Omental fat pad (tissue), 3 donors: ENCODE measurements at regions not wholly inside any gene's neighbourhood (a gene's known extent, or its start where the extent isn't known, plus 50 kb on each side); places are given as distances from the start of the nearest gene placed in this dataset.

Experiments used
- ATAC-seq: fragments of 150-250 bp; one replicate; pipeline ENCODE4 v1.9.1; 2016; ENCODE audit warnings: mild to moderate bottlenecking, moderate library complexity; ENCODE audit not compliant: low FRiP score
- DNase-seq: peaks from one replicate; pipeline ENCODE4 v3.0.0-alpha.2; 2019; ENCODE audit warnings: low spot score
- TF ChIP-seq, protein P1 (sequence below), 3 donors: fragments of 450-650 bp; IDR thresholded peaks; one replicate each; pipeline ENCODE4 v1.5.1; 2016 to 2017; ENCODE audit warnings: antibody characterized with exemption in 3 of 3, mild to moderate bottlenecking in 3 of 3, moderate library complexity in 2 of 3

GRCh38 chr5:164824671-164825070 lies 1319.3 kb downstream of the MAT2B start:
- TF ChIP-seq, protein P1, sequence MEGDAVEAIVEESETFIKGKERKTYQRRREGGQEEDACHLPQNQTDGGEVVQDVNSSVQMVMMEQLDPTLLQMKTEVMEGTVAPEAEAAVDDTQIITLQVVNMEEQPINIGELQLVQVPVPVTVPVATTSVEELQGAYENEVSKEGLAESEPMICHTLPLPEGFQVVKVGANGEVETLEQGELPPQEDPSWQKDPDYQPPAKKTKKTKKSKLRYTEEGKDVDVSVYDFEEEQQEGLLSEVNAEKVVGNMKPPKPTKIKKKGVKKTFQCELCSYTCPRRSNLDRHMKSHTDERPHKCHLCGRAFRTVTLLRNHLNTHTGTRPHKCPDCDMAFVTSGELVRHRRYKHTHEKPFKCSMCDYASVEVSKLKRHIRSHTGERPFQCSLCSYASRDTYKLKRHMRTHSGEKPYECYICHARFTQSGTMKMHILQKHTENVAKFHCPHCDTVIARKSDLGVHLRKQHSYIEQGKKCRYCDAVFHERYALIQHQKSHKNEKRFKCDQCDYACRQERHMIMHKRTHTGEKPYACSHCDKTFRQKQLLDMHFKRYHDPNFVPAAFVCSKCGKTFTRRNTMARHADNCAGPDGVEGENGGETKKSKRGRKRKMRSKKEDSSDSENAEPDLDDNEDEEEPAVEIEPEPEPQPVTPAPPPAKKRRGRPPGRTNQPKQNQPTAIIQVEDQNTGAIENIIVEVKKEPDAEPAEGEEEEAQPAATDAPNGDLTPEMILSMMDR (IDR thresholded peaks at IDR 0.05), result no peak
- DNase-seq (no peak), ATAC-seq (no peak)

GRCh38 chr5:164832516-164832915 lies 1327.1 kb downstream of the MAT2B start:
- TF ChIP-seq, protein P1 (IDR thresholded peaks at IDR 0.05), result no peak
- ATAC-seq, result no peak
- no peak for DNase-seq

GRCh38 chr5:164844348-164844747 lies 1338.9 kb downstream of the MAT2B start:
- TF ChIP-seq, protein P1 (IDR thresholded peaks at IDR 0.05), result no peak
- no peak for DNase-seq
- no peak for ATAC-seq

- DNase-seq (no peak), ATAC-seq (no peak)
- TF ChIP-seq, protein P1 (IDR thresholded peaks at IDR 0.05), result no peak
These were observed 1355.5 kb downstream of the MAT2B start for GRCh38 chr5:164860896-164861295.

DNA sequence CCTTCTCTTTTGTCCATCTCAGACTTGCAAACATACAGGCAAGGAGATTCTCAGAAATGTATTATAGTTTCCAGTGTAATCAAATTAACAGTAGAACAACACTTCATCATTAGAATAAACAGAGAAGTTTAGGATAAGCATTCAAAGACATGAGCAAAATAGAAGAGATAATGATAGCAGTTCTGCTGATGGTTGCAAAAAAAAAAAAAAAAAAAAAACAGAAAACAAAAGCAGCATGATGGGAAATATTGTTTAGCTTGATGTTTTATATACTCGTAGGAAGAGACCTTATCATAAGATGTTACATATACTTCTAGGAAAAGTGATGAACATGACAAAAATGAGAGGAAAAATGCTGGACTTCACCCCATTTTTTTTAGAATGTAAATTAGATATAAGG lies 1356.2 kb downstream of the MAT2B start:
- DNase-seq (no peak), ATAC-seq (no peak)
- TF ChIP-seq, protein P1 (IDR thresholded peaks at IDR 0.05), result no peak

DNA sequence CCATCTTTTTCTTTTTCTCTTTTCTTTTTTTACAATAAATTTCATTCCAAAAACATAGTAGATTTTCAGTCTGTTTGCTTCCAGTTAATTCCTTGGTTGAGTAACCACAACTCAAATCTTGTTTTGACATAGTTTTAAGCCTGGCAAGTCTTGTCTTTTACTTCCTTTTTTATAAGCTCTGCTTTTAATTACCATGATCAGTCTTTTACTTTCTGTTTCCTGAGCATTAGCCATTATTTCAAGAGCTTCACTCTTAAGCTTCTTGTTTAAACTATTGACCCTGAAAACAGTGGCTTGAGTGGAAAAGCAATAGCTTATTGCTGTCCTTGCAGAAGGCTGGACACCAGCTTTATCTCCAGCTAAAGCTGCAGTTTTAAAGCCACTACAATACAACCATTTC lies 1363.3 kb downstream of the MAT2B start:
- no peak for ATAC-seq
- TF ChIP-seq, protein P1 (IDR thresholded peaks at IDR 0.05), result no peak

DNA sequence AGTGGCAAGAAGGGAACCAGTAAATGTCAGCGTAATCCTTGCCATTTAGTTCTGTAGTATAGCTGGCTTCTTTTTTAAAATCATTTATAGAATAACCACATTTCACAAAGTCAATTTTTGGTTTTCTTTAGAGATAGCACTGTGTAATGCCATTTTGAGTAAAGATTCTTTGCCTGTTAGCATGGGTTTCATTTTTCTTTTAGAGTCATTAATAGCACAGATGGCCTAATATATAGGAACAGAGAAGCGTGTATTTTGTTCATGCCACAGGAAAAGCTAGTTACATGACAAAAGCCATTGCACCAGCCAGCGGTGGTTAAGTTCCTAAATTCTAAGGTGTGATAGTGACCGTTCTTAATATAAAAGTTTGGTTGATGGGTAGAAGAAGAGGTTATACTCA lies 1363.9 kb downstream of the MAT2B start:
- no peak for ATAC-seq
- DNase-seq, result no peak
- TF ChIP-seq, protein P1 (IDR thresholded peaks at IDR 0.05), result no peak

More for the DNA sequence above, 1363.3 kb downstream of the MAT2B start:
- no peak for DNase-seq
